NCI-H446 (cell line): ENCODE measurements at regions not wholly inside any gene's neighbourhood (a gene's known extent, or its start where the extent isn't known, plus 50 kb on each side); places are given as distances from the start of the nearest gene placed in this dataset.
"Not testable (repeated sequence)": the region's sequence is repeated elsewhere in the genome, so short reads cannot be mapped to it uniquely, and the experiment has no call there.

Experiments
- DNase-seq, 2 experiments: peaks; one replicate each; lab custom pipeline; 2025; lab: John Stamatoyannopoulos, UW

DNA sequence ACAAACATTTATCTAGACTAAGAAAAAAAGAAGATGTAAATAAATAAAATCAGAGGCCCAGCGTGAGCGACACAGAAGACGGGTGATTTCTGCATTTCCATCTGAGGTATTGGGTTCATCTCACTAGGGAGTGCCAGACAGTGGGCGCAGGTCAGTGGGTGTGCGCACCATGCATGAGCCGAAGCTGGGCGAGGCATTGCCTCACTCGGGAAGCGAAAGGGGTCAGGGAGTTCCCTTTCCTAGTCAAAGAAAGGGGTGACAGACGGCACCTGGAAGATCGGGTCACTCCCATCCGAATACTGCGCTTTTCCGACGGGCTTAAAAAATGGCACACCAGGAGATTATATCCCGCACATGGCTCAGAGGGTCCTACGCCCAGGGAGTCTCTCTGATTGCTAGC, 79.5 kb upstream of the ABCD2 start:
- DNase-seq, result not testable (repeated sequence)

DNA sequence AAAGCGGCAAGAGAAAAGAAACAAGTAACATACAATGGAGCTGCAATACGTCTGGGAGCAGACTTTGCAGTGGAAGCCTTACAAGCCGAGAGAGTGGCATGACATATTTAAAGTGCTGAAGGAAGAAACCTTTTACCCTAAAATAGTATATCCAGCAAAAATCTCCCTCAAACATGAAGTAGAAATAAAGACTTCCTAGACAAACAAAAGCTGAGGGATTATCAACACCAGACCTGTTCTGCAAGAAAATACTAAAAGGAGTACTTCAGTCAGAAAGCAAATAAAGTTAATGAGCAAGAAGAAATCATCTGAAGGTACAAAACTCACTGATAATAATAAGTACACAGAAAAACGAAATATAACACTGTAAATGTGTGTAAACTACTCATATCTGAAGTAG, 77.5 kb upstream of the ABCD2 start:
- DNase-seq, result no peak

DNA sequence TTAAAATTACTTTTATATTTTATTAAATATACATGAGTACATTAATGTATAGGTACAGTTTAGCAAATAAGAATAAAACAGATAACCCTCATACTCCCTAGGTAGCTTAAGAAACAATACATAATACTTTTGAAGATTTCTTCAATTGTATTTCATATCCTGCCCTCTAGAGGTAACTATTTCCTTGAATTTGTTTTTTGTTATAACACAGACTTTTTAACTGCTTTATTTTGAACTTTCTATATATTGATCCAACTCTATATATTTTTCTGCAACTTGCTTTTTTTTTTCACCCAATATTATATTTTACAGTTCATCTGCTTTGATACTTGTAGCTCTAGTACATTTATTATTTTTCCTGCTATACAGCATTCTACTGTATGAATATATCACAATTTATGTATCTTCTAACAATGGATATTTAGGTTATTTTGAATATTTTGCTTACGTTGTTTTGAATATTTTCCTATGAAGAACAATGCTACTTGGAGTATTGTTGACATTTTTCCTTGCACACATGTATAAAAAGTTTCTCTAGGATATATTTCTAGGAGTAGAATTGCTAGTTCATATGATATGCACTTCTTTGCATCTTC, 72.8 kb upstream of the ABCD2 start:
- peak in 1 of 2 experiments; percentile 29 for DNase-seq

DNA sequence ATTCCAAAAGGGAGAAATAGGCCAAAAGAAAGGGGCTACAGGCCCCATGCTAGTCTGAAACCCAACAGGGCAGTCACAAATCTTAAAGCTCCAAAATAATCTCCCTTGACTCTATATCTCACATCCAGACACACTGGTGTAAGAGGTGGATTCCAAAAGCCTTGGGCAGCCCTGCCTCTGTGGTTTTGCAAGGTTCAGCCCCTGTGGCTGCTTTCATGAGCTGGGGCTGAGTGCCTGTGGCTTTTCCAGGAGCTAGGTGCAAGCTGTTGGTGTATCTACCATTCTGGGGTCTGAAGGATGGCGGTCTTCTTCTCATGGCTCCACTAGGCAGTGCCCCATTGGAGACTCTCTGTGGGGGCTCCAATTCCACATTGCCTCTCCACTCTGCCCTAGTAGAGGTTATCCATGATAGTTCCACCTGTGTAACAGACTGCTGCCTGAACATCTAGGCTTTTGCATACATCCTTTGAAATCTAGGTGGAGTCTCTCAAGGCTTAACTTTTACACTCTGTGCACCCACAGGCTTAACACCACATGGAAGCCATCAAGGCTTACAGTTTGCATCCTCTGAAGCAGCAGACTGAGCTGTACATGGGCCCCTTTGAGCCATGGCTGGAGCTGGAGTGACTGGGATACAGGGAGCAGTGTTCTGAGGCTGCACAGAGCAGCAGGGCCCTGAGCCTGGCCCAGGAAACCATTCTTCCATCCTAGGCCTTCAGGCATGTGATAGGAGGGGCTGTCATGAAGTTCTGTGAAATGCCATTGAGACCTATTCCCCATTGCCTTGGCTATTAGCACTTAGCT, 66.5 kb upstream of the ABCD2 start:
- no peak for DNase-seq

DNA sequence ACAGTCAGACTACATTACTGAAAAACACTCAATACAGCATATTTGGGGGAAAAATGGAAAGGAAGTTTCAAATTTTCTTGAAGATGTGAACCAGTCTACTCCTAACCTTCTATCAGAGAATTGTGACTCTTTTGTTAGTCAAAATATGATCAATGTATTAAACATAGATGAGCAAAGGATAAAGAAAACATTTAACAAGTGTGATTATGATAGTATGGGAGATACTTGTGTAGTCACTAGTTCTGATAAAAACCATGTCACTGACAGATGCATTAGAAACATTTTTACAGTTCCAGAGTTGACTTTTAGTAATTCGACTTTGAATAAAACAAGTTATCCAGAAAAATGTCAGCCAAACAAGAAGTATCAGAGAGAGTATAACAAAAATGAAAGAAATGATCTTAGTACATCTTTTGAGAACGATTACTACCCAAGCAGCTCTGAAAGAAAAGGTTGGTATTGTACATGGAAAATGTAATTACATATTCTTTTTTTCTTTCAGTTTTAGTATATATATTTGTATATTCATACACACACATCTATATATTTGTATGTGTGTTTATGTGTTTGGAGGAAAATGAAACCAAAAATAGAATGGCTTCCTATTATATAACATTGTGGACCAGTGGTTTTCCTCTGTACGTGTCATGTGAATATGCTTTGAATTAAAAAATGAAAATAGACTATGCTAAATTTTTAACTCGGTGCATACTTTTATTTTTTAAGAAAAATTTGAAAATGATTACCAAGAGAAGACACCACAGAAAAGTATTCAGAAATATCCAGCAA, 63.3 kb upstream of the ABCD2 start:
- no peak for DNase-seq

DNA sequence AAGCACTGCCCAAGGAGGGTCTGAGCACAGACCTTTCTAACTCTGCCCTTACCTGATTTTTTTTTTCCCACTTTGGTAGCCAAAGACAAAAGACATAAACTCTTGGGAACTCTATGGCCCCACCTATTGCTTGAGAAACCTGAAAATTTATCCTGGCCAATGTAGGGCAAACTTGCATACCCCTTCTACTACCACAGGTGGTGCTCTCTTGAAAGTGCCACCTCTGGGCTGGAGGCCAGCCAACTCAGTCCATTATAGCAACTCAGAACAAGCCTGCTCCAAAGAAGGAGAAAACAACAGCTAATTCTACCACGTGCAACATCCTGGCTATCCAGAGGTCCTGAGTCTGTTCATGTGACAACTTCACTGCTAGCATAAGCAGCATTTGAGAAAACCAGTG, 55.7 kb upstream of the ABCD2 start:
- DNase-seq, result no peak

DNA sequence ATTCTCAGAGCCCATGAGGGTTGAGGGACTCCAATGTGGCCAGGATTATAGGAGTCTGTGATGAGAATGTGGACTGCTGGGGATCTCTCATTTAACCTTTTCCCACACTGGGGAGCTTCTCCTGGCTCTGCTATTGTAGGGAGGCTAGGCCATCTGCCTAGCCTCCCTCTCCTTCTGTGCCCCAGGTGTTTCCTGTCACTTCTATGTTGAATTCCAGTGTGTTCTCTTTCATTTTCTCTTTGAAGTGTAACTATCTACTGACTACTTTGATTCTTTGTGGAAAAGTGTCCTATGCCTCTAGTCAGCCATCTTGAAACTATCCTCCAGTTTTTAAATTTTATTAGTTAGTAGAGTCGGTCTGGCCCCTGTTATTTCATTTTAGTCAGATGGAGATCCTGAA, 53.4 kb upstream of the ABCD2 start:
- no peak for DNase-seq

DNA sequence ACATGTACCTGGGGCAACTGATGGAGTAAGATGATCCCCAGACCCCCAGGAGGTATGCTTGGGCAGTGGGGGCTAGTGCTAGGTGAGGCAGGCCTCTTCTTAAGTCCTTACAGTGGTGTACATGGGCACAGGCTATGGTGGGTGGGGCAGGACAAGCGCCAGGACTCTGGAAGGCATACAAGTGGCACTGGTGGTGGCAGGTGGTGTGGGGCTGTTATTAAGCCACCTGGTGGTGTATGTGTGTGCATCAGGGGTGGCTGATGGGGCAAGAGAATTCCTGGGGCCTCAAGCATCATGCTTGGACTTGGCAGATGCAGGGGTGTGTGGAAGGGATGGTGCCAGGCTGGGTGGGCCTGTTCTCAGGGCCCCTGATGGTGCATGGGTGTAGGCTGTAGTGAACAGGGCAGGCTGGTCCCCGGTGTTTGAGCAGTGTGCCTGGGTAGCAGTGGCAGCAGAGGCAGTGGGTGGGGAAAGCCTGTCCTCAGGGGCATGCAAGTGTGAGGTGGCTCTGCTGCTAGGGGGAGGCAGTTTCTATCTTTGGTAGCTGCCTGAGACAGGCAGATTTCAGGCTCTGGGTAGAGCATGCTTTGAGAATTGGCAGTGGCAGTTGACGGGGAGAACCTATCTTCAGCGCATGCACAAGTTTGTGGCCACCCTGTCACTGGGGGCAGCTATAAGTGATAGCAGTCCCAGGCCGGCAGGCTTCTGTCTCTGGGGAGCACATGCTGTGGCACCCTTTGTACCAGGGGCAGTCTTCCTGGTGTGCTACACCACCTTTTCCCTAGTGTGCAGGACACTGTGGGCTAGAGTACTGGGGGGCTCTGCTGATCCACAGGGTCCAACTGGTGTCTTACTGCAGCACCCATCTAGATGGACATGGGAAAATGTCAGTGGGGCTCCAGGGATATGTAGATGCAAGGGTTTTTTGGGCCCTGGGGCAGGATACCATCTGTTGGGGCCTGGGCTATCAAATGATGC, 52.6 kb upstream of the ABCD2 start:
- DNase-seq, result no peak

DNA sequence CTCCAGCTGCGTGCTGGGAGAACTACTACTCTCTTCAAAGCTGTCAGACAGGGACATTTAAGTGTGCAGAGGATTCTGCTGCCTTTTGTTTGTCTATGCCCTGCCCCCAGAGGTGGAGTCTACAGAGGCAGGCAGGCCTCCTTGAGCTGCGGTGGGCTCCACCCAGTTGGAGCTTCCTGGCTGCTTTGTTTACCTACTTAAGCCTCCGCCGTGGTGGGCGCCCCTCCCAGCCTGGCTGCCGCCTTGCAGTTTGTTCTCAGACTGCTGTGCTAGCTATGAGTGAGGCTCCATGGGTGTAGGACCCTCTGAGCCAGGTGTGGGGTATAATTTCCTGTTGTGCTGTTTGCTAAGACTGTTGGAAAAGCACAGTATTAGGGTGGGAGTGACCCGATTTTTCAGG, 49.9 kb upstream of the ABCD2 start:
- not testable (repeated sequence) for DNase-seq
